ENCODE measurements at regions not wholly inside any gene's neighbourhood (a gene's known extent, or its start where the extent isn't known, plus 50 kb on each side); places are given as distances from the start of the nearest gene placed in this dataset.
A peak's percentile ranks its signal among the peaks of the same experiment; 100 is the strongest.

DNA sequence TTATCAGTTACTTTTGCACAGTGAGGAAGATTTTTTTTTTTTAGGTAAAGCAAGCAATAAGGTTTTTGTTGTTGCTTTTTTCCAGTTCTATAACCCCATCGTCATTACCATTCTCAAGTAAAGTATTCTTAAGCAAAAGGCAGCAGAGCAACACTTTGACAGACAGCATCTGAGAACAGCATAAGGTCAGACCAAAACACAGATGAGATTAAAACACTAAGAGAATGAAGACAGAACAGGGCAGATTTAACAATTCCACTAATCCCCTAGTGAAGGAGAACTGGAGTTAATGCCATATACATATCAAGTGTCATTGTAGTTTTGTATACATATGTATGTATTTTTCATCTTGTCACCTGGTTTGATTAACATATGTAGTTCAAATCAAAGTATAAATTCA is 290.2 kb downstream of the METTL4 start:
- intact Hi-C loops (cut with DNase I) = no loop called here
- TF ChIP-seq, protein P1, sequence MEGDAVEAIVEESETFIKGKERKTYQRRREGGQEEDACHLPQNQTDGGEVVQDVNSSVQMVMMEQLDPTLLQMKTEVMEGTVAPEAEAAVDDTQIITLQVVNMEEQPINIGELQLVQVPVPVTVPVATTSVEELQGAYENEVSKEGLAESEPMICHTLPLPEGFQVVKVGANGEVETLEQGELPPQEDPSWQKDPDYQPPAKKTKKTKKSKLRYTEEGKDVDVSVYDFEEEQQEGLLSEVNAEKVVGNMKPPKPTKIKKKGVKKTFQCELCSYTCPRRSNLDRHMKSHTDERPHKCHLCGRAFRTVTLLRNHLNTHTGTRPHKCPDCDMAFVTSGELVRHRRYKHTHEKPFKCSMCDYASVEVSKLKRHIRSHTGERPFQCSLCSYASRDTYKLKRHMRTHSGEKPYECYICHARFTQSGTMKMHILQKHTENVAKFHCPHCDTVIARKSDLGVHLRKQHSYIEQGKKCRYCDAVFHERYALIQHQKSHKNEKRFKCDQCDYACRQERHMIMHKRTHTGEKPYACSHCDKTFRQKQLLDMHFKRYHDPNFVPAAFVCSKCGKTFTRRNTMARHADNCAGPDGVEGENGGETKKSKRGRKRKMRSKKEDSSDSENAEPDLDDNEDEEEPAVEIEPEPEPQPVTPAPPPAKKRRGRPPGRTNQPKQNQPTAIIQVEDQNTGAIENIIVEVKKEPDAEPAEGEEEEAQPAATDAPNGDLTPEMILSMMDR (IDR thresholded peaks at IDR 0.05; ENCODE audit: borderline replicate concordance, extremely low read depth, insufficient read depth) = no peak
- no peak overlapping the region for H3K4me3 ChIP-seq (ENCODE audit: low read length in 3 of 3)
- H3K27me3 ChIP-seq (ENCODE audit: control insufficient read depth, insufficient read depth, low read length) = no peaks in the 10 kb centered on the region
- DNase-seq (no peak), FAIRE-seq (no peak)
- no peak overlapping the region for H3K9ac ChIP-seq (ENCODE audit: low read length in 3 of 3)
- no peak overlapping the region for H3K27ac ChIP-seq (ENCODE audit: low read depth in 2 of 2, low read length in 2 of 2)
- H3K9me3 ChIP-seq (ENCODE audit: control insufficient read depth in 2 of 3, insufficient read depth in 1 of 3, low read length in 3 of 3) = no peaks in the 10 kb centered on the region
- no peaks in the 10 kb centered on the region for H3K36me3 ChIP-seq (ENCODE audit: control insufficient read depth in 2 of 3, insufficient read depth in 3 of 3, low read length in 3 of 3)
- no peaks in the 10 kb centered on the region for H3K4me1 ChIP-seq (ENCODE audit: control insufficient read depth in 2 of 3, insufficient read depth in 2 of 3, low read depth in 1 of 3, low read length in 3 of 3)

DNA sequence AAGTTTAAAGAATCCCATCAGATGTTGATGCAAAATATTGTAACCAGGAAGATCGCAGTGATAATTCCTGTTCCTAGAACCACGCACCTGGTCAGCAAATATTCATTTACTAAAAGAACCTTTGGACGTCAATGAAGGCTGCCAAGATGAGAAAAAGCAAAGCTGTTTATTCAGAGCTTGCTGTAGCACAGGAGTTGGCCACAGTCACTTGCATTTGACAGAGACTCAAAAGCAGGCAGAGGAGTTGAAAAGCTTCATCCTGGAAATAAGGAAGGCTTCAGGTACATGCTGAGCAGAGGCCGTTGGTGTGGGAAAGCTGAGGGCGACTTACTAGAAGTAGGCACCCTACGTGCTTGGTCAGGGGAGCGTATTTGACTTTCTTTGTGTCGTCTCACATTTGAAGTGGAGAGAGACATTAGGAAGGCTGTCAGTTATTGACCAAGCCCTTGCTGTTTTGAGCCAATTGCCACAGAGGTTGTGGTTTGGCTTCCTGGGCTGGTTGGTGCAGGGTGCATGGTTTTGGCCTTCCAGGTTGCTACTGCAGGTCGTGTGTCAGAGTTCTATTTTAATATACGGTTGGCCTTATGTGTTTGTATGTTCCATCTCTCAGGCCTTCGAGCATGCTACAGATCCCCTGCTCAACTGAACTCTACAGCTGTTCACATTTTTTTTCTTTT is 289.6 kb downstream of the METTL4 start:
- intact Hi-C loops (cut with DNase I) = no loop called here
- Histone ChIP-seq H3K27ac (ENCODE audit: low read depth in 2 of 2, low read length in 2 of 2) (no peak overlapping the region), H3K27me3 (ENCODE audit: control insufficient read depth, insufficient read depth, low read length) (no peaks in the 10 kb centered on the region), H3K9ac (ENCODE audit: low read length in 3 of 3) (no peak overlapping the region), H3K4me1 (ENCODE audit: control insufficient read depth in 2 of 3, insufficient read depth in 2 of 3, low read depth in 1 of 3, low read length in 3 of 3) (no peaks in the 10 kb centered on the region), H3K9me3 (ENCODE audit: control insufficient read depth in 2 of 3, insufficient read depth in 1 of 3, low read length in 3 of 3) (no peaks in the 10 kb centered on the region), H3K36me3 (ENCODE audit: control insufficient read depth in 2 of 3, insufficient read depth in 3 of 3, low read length in 3 of 3) (no peaks in the 10 kb centered on the region), H3K4me3 (ENCODE audit: low read length in 3 of 3) (no peak overlapping the region)
- TF ChIP-seq, protein P1 (IDR thresholded peaks at IDR 0.05; ENCODE audit: borderline replicate concordance, extremely low read depth, insufficient read depth) = no peak
- peak; percentile 19 for FAIRE-seq
- no peak for DNase-seq

DNA sequence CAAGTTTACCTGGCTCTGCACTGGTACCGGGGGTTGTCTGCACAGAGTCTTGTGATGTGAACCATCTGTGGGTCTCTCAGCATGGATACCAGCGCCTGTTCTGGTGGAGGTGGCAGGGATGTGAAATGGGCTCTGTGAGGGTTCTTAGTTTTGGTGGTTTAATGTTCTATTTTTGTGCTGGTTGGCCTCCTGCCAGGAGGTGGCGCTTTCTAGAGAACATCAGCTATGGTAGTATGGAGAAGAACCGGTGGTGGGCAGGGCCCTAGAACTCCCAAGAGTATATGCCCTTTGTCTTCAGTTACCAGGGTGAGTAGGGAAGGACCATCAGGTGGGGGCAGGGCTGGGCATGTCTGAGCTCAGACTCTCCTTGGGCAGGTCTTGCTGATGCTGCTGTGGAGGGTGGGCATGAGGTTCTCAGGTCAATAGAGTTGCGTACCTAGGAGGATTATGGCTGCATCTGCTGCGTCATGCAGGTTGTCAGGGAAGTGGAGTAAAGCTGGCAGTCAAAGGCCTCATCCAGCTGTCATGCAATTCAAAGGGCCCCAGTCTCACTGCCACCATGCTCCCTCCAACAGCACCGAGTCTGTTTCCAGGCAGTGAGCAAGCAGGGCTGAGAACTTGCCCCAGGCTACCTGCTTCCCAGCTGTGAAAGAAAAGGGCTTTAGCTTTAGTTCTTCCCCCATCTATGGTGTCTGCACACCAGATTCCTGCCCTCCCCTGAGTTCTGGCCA is 278.0 kb downstream of the METTL4 start:
- TF ChIP-seq, protein P1 (IDR thresholded peaks at IDR 0.05; ENCODE audit: borderline replicate concordance, extremely low read depth, insufficient read depth) = no peak
- intact Hi-C loops (cut with DNase I) = no loop called here
- no peaks in the 10 kb centered on the region for H3K4me1 ChIP-seq (ENCODE audit: control insufficient read depth in 2 of 3, insufficient read depth in 2 of 3, low read depth in 1 of 3, low read length in 3 of 3)
- H3K27ac ChIP-seq (ENCODE audit: low read depth in 2 of 2, low read length in 2 of 2) = no peak overlapping the region
- no peak overlapping the region for H3K9ac ChIP-seq (ENCODE audit: low read length in 3 of 3)
- no peak overlapping the region for H3K4me3 ChIP-seq (ENCODE audit: low read length in 3 of 3)
- H3K36me3 ChIP-seq (ENCODE audit: control insufficient read depth in 2 of 3, insufficient read depth in 3 of 3, low read length in 3 of 3) = no peaks in the 10 kb centered on the region
- DNase-seq (no peak), FAIRE-seq (no peak)
- no peaks in the 10 kb centered on the region for H3K9me3 ChIP-seq (ENCODE audit: control insufficient read depth in 2 of 3, insufficient read depth in 1 of 3, low read length in 3 of 3)
- H3K27me3 ChIP-seq (ENCODE audit: control insufficient read depth, insufficient read depth, low read length) = no peaks in the 10 kb centered on the region

Measured in kidney (tissue), 13 donors.